ENCODE measurements at regions not wholly inside any gene's neighbourhood (a gene's known extent, or its start where the extent isn't known, plus 50 kb on each side); places are given as distances from the start of the nearest gene placed in this dataset.

DNA sequence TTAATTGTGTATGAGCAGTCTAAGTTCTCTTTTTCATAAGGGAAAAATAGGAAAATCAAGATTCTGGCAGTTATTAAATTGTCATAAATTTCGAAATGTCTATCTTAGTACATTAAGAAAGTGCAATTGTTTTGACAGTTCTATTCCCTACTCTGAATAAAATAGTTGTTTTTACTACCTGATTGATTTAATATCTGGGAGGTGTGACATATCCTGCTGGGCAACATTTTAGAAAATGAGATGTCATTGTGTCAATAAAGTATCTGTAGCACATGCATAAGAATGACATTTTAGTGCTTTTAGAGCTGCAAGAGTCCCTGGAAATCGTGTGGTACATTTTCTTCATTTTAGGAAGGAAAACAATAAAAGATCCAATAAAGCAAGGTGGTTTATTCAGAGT lies 139.2 kb upstream of the COL11A1 start:
- no peak for TF ChIP-seq CTCF (IDR thresholded peaks at IDR 0.05; ENCODE audit: low read depth, low read length, missing control alignments)
- H3K4me3 ChIP-seq (replicated peaks; ENCODE audit: low read depth, low read length), result no peak overlapping the region
- no peak for DNase-seq (ENCODE audit: extremely low read depth, low read depth)

DNA sequence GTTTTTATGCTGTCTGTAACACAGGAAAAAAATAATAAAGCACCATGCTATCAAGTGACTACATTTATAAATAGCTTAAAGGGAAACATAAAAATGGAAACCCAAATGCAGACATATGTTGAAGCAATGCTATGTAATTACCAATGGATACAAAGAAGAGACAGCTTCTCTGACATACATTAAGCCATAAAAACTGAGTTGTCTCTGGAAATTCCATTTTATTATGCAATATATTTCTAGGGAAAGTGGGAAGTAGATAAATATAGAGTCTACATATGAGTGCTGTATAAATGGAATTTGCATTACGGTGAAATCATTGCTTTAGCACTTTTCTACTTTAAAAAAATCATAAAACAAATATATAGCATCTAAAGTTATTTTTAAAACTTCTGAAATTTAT lies 135.2 kb upstream of the COL11A1 start:
- DNase-seq (ENCODE audit: extremely low read depth, low read depth), result no peak
- no peak for TF ChIP-seq CTCF (IDR thresholded peaks at IDR 0.05; ENCODE audit: low read depth, low read length, missing control alignments)
- H3K4me3 ChIP-seq (replicated peaks; ENCODE audit: low read depth, low read length), result no peak overlapping the region

DNA sequence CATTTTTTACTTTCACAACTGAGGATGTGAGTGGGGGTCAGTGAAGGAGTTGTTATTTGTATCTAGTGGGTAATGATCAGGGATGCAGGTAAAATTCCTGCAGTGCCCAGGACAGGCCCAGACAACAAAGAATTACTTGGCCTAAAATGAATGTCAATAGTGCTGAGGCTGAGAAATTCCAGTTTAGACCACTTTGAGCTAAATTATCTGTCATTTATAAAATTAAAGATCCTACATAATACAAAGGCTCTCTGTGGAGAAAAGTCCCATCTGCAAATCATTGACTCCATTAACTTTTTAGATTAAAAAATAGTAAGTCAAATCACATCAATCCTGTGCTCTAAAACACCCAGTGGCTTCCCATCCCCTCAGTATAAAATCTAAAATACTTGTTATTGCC lies 130.7 kb upstream of the COL11A1 start:
- no peak overlapping the region for H3K4me3 ChIP-seq (replicated peaks; ENCODE audit: low read depth, low read length)
- DNase-seq (ENCODE audit: extremely low read depth, low read depth), result no peak
- no peak for TF ChIP-seq CTCF (IDR thresholded peaks at IDR 0.05; ENCODE audit: low read depth, low read length, missing control alignments)

GRCh38 chr1:103230061-103230460 lies 121.7 kb upstream of the COL11A1 start:
- no peak for DNase-seq (ENCODE audit: extremely low read depth, low read depth)
- no peak for TF ChIP-seq CTCF (IDR thresholded peaks at IDR 0.05; ENCODE audit: low read depth, low read length, missing control alignments)
- H3K4me3 ChIP-seq (replicated peaks; ENCODE audit: low read depth, low read length), result no peak overlapping the region

- DNase-seq (ENCODE audit: extremely low read depth, low read depth), result peak; percentile 12
- TF ChIP-seq CTCF (IDR thresholded peaks at IDR 0.05; ENCODE audit: low read depth, low read length, missing control alignments), result no peak
- no peak overlapping the region for H3K4me3 ChIP-seq (replicated peaks; ENCODE audit: low read depth, low read length)
Measured at GRCh38 chr1:103220631-103221041, 112.3 kb upstream of the COL11A1 start.

DNA sequence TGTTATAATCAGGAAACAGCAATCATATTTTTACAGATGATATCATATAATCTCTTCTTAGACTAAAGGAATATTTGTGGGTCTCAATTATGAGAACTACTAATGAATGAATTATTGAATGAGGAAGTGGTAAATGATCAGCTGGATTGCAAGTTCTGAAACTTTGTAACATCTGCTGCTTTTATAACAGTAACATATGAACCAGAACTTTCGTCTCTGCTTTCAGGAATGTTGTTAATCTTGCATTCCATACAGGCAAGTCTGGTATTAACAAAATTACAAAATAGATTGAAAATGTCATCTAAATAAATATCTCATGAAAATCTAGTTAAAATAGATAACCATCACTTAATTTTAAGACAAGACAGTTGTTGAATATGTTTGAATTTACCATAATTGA lies 110.5 kb upstream of the COL11A1 start:
- no peak for DNase-seq (ENCODE audit: extremely low read depth, low read depth)
- TF ChIP-seq CTCF (IDR thresholded peaks at IDR 0.05; ENCODE audit: low read depth, low read length, missing control alignments), result no peak
- no peak overlapping the region for H3K4me3 ChIP-seq (replicated peaks; ENCODE audit: low read depth, low read length)

GRCh38 chr1:103218369-103218768 lies 110.0 kb upstream of the COL11A1 start:
- no peak overlapping the region for H3K4me3 ChIP-seq (replicated peaks; ENCODE audit: low read depth, low read length)
- no peak for TF ChIP-seq CTCF (IDR thresholded peaks at IDR 0.05; ENCODE audit: low read depth, low read length, missing control alignments)
- DNase-seq (ENCODE audit: extremely low read depth, low read depth), result no peak

All from HFF-Myc (cell line).